Neural progenitor cell (in vitro differentiated cells): ENCODE measurements at regions not wholly inside any gene's neighbourhood (a gene's known extent, or its start where the extent isn't known, plus 50 kb on each side); places are given as distances from the start of the nearest gene placed in this dataset.

Experiments
- DNase-seq: peaks from one replicate; pipeline ENCODE4 v3.0.0-alpha.2; 2016; ENCODE audit warnings: low spot score
- H2AFZ ChIP-seq: fragments of 200-600 bp; sonication (generic); replicated peaks from 2 replicates; pipeline ENCODE4 v1.6.1; 2016; ENCODE audit warnings: antibody characterized with exemption
- H3F3A ChIP-seq: fragments of 200-600 bp; sonication (generic); 2 replicates; pipeline ENCODE4 v1.6.1; 2016; ENCODE audit warnings: antibody characterized with exemption, low read depth
- H3K27ac ChIP-seq: fragments of 200-600 bp; sonication (generic); 2 replicates; pipeline ENCODE4 v1.5.1; 2016; ENCODE audit warnings: mild to moderate bottlenecking
- H3K27me3 ChIP-seq: fragments of 200-600 bp; sonication (generic); 2 replicates; pipeline ENCODE4 v1.6.1; 2016; ENCODE audit warnings: mild to moderate bottlenecking, moderate library complexity
- H3K36me3 ChIP-seq: fragments of 200-600 bp; sonication (generic); 2 replicates; pipeline ENCODE4 v1.5.1; 2016
- H3K4me1 ChIP-seq: fragments of 200-600 bp; sonication (generic); 2 replicates; pipeline ENCODE4 v1.6.1; 2016; ENCODE audit warnings: mixed run types
- H3K4me2 ChIP-seq: fragments of 200-600 bp; sonication (generic); 2 replicates; pipeline ENCODE4 v1.6.1; 2016
- H3K4me3 ChIP-seq: fragments of 200-600 bp; sonication (generic); 2 replicates; pipeline ENCODE4 v1.5.1; 2016
- H3K79me2 ChIP-seq: fragments of 200-600 bp; sonication (generic); 2 replicates; pipeline ENCODE4 v1.6.1; 2016; ENCODE audit warnings: low read depth
- H3K9ac ChIP-seq: fragments of 200-600 bp; sonication (generic); 2 replicates; pipeline ENCODE4 v1.6.1; 2016
- H3K9me3 ChIP-seq: fragments of 200-600 bp; sonication (generic); 2 replicates; pipeline ENCODE4 v1.5.1; 2016; ENCODE audit warnings: low read depth
- H4K20me1 ChIP-seq: fragments of 200-600 bp; sonication (generic); 2 replicates; pipeline ENCODE4 v1.6.1; 2016; ENCODE audit warnings: low read depth
- H3K27ac Mint-ChIP-seq: 3 replicates; pipeline ENCODE4 v1.8.0; 2021; ENCODE audit warnings: mixed read lengths
- H3K27me3 Mint-ChIP-seq: 2 replicates; pipeline ENCODE4 v1.8.0; 2022; ENCODE audit warnings: low read depth, mild to moderate bottlenecking, inconsistent platforms, moderate library complexity, mixed read lengths; ENCODE audit not compliant: insufficient read depth
- H3K36me3 Mint-ChIP-seq: 3 replicates; pipeline ENCODE4 v1.8.0; 2021; ENCODE audit warnings: mixed read lengths
- H3K4me1 Mint-ChIP-seq: 3 replicates; pipeline ENCODE4 v1.8.0; 2021; ENCODE audit warnings: mixed read lengths
- H3K4me3 Mint-ChIP-seq: 3 replicates; pipeline ENCODE4 v1.8.0; 2021; ENCODE audit warnings: mild to moderate bottlenecking, moderate library complexity, mixed read lengths
- H3K9me3 Mint-ChIP-seq: 3 replicates; pipeline ENCODE4 v1.8.0; 2020; ENCODE audit warnings: mixed read lengths
- CTCF ChIP-seq: fragments of 200-600 bp; sonication (generic); IDR thresholded peaks from 2 replicates; pipeline ENCODE4 v1.5.1; 2017; ENCODE audit warnings: antibody characterized with exemption, mild to moderate bottlenecking
- EZH2 ChIP-seq: fragments of 200-600 bp; sonication (generic); IDR thresholded peaks from 2 replicates; pipeline ENCODE4 v1.6.1; 2017; ENCODE audit warnings: antibody characterized with exemption, mild to moderate bottlenecking, moderate library complexity
- EZH2phosphoT487 ChIP-seq: fragments of 200-600 bp; sonication (generic); IDR thresholded peaks from 2 replicates; pipeline ENCODE4 v1.6.1; 2017; ENCODE audit warnings: antibody characterized with exemption

- no peaks in the 10 kb centered on the region for H3K36me3 Mint-ChIP-seq
- H3K4me3 Mint-ChIP-seq: no peak overlapping the region
- H3K9me3 Mint-ChIP-seq: no peaks in the 10 kb centered on the region
These were observed 340.6 kb downstream of the KCNRG start for GRCh38 chr13:50355797-50356196.

GRCh38 chr13:50357136-50357535 lies 341.9 kb downstream of the KCNRG start:
- Histone ChIP-seq H3K36me3 (no peaks in the 10 kb centered on the region), H3K4me3 (no peak overlapping the region), H3K79me2 (no peaks in the 10 kb centered on the region), H3F3A (no peaks in the 10 kb centered on the region), H3K4me2 (no peak overlapping the region), H3K9me3 (no peaks in the 10 kb centered on the region), H3K4me1 (no peaks in the 10 kb centered on the region), H4K20me1 (no peaks in the 10 kb centered on the region), H2AFZ (no peak overlapping the region), H3K27me3 (no peaks in the 10 kb centered on the region), H3K27ac (no peak overlapping the region), H3K9ac (no peak overlapping the region)
- peaks cover 3% of the 10 kb centered on the region for H3K27me3 Mint-ChIP-seq
- no peak overlapping the region for H3K4me3 Mint-ChIP-seq
- peaks cover 30% of the 10 kb centered on the region for H3K4me1 Mint-ChIP-seq
- H3K27ac Mint-ChIP-seq: no peak overlapping the region
- TF ChIP-seq EZH2 (no peak), CTCF (no peak), EZH2phosphoT487 (no peak)
- no peaks in the 10 kb centered on the region for H3K9me3 Mint-ChIP-seq
- no peaks in the 10 kb centered on the region for H3K36me3 Mint-ChIP-seq
- no peak for DNase-seq

More at GRCh38 chr13:50355797-50356196, 340.6 kb downstream of the KCNRG start:
- peaks cover 3% of the 10 kb centered on the region for H3K27me3 Mint-ChIP-seq
- H3K27me3 ChIP-seq: no peaks in the 10 kb centered on the region
- no peak overlapping the region for H2AFZ ChIP-seq
- H3K27ac ChIP-seq: no peak overlapping the region
- DNase-seq: no peak
- no peak overlapping the region for H3K9ac ChIP-seq
- peaks cover 30% of the 10 kb centered on the region for H3K4me1 Mint-ChIP-seq
- no peaks in the 10 kb centered on the region for H3K36me3 ChIP-seq
- no peaks in the 10 kb centered on the region for H3F3A ChIP-seq
- H3K4me3 ChIP-seq: no peak overlapping the region
- TF ChIP-seq EZH2phosphoT487 (no peak), CTCF (no peak), EZH2 (no peak)
- no peaks in the 10 kb centered on the region for H3K9me3 ChIP-seq
- H3K27ac Mint-ChIP-seq: no peak overlapping the region
- H4K20me1 ChIP-seq: no peaks in the 10 kb centered on the region
- no peaks in the 10 kb centered on the region for H3K4me1 ChIP-seq
- H3K4me2 ChIP-seq: no peak overlapping the region
- no peaks in the 10 kb centered on the region for H3K79me2 ChIP-seq

- H2AFZ ChIP-seq: no peak overlapping the region
- Mint-ChIP-seq H3K36me3 (no peaks in the 10 kb centered on the region), H3K9me3 (no peaks in the 10 kb centered on the region), H3K27me3 (peaks cover 3% of the 10 kb centered on the region), H3K27ac (no peak overlapping the region), H3K4me3 (no peak overlapping the region), H3K4me1 (peaks cover 30% of the 10 kb centered on the region)
- TF ChIP-seq EZH2 (no peak), CTCF (no peak), EZH2phosphoT487 (no peak)
- no peaks in the 10 kb centered on the region for H4K20me1 ChIP-seq
- no peak overlapping the region for H3K4me2 ChIP-seq
- no peak overlapping the region for H3K4me3 ChIP-seq
- H3K9me3 ChIP-seq: no peaks in the 10 kb centered on the region
- H3K9ac ChIP-seq: no peak overlapping the region
- no peaks in the 10 kb centered on the region for H3F3A ChIP-seq
- H3K36me3 ChIP-seq: no peaks in the 10 kb centered on the region
- no peak for DNase-seq
- H3K79me2 ChIP-seq: no peaks in the 10 kb centered on the region
- no peak overlapping the region for H3K27ac ChIP-seq
- H3K27me3 ChIP-seq: no peaks in the 10 kb centered on the region
- no peaks in the 10 kb centered on the region for H3K4me1 ChIP-seq
These were observed 342.4 kb downstream of the KCNRG start for GRCh38 chr13:50357586-50358118.
